Esophagus muscularis mucosa (tissue), 3 donors: ENCODE measurements at regions not wholly inside any gene's neighbourhood (a gene's known extent, or its start where the extent isn't known, plus 50 kb on each side); places are given as distances from the start of the nearest gene placed in this dataset.

Experiments used
- CTCF ChIP-seq, 3 experiments: fragments of 200-600 bp in 2 of 3; fragments of 450-650 bp in 1 of 3; sonication (generic) in 2 of 3; IDR thresholded peaks; one replicate each; pipeline ENCODE4 v1.5.1; 2017 to 2019; ENCODE audit warnings: antibody characterized with exemption in 3 of 3, mild to moderate bottlenecking in 2 of 3, moderate library complexity in 1 of 3
- POLR2A ChIP-seq: fragments of 450-650 bp; IDR thresholded peaks from one replicate; pipeline ENCODE4 v1.6.1; 2017; ENCODE audit warnings: antibody characterized with exemption, moderate library complexity, mild to moderate bottlenecking, low read depth
- POLR2AphosphoS5 ChIP-seq, 2 donors: sonication (generic); formaldehyde crosslinking; IDR thresholded peaks; one replicate each; pipeline ENCODE4 v1.6.1; 2017; ENCODE audit warnings: antibody characterized with exemption in 2 of 2

GRCh38 chr2:125106710-125107109, 1081.6 kb downstream of the CNTNAP5 start:
- no peak for TF ChIP-seq CTCF (IDR thresholded peaks at IDR 0.05)
- no peak for TF ChIP-seq POLR2AphosphoS5 (IDR thresholded peaks at IDR 0.05)
- TF ChIP-seq POLR2A, result no peak
